Sigmoid colon (tissue), 3 donors: ENCODE measurements at regions not wholly inside any gene's neighbourhood (a gene's known extent, or its start where the extent isn't known, plus 50 kb on each side); places are given as distances from the start of the nearest gene placed in this dataset.

Experiments used
- POLR2A ChIP-seq, 2 donors: fragments of 450-650 bp; IDR thresholded peaks; one replicate each; pipeline ENCODE4 v1.6.1; 2016; ENCODE audit warnings: antibody characterized with exemption in 2 of 2, mild to moderate bottlenecking in 2 of 2, moderate library complexity in 2 of 2
- TF ChIP-seq, protein P1 (sequence below), 4 experiments: fragments of 450-650 bp in 3 of 4; fragments of 200-600 bp in 1 of 4; IDR thresholded peaks; one replicate each; pipeline ENCODE4 v1.5.1; 2016 to 2019; ENCODE audit warnings: antibody characterized with exemption in 4 of 4, mild to moderate bottlenecking in 3 of 4, moderate library complexity in 2 of 4

DNA sequence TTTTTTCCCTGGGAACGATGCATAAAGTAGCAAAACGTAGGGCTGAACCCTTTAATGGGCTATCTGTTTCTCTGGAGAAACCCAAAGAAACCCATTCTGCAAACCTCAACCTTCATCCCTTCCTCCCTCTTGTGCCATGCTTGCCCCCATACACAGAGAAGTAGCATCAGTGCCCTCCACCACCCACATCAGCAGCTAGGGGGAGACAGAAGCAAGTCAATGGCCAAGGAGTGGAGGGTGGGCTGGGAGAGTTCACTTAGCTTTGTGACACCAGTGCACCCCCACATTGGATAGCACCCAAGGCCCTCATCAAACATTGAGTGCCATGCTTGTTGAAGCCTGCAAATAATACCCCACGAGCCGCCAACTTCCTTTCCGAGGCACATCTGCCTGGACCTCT lies 282.4 kb downstream of the ABCC12 start:
- TF ChIP-seq, protein P1, sequence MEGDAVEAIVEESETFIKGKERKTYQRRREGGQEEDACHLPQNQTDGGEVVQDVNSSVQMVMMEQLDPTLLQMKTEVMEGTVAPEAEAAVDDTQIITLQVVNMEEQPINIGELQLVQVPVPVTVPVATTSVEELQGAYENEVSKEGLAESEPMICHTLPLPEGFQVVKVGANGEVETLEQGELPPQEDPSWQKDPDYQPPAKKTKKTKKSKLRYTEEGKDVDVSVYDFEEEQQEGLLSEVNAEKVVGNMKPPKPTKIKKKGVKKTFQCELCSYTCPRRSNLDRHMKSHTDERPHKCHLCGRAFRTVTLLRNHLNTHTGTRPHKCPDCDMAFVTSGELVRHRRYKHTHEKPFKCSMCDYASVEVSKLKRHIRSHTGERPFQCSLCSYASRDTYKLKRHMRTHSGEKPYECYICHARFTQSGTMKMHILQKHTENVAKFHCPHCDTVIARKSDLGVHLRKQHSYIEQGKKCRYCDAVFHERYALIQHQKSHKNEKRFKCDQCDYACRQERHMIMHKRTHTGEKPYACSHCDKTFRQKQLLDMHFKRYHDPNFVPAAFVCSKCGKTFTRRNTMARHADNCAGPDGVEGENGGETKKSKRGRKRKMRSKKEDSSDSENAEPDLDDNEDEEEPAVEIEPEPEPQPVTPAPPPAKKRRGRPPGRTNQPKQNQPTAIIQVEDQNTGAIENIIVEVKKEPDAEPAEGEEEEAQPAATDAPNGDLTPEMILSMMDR (IDR thresholded peaks at IDR 0.05): no peak
- no peak for TF ChIP-seq POLR2A (IDR thresholded peaks at IDR 0.05)
